Right lung (tissue), 2 donors: ENCODE measurements at regions not wholly inside any gene's neighbourhood (a gene's known extent, or its start where the extent isn't known, plus 50 kb on each side); places are given as distances from the start of the nearest gene placed in this dataset.
"Not testable (repeated sequence)": the region's sequence is repeated elsewhere in the genome, so short reads cannot be mapped to it uniquely, and the experiment has no call there.

Experiments
- DNase-seq, 2 donors: peaks; one replicate each; pipeline ENCODE4 v3.0.0-alpha.2; 2013

GRCh38 chrX:114015966-114016365, 567.9 kb upstream of the HTR2C start:
- no peak for DNase-seq

DNA sequence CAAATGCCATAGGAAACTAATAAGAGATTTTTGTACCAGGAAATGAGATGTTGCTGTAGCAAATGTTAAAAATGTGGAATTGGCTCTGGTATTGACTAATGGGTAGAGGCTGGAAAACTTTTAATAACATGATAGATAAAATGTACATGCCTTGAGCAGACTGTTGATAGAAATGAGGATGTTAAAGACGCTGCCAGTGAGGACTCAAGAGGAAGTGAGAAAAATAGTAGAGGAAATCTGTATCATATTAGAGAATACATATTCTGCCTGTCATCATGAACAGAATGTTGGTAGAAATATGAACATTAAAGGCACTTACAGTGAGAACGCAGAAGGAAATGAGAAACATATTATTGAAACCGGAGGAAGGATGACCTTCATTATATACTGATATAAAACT, 577.2 kb upstream of the HTR2C start:
- DNase-seq: no peak

- DNase-seq: no peak
Observed at GRCh38 chrX:113996781-113997180, 587.1 kb upstream of the HTR2C start.

GRCh38 chrX:113991720-113992119, 592.2 kb upstream of the HTR2C start:
- not testable (repeated sequence) for DNase-seq

GRCh38 chrX:113990669-113991068, 593.2 kb upstream of the HTR2C start:
- DNase-seq: not testable (repeated sequence)

DNA sequence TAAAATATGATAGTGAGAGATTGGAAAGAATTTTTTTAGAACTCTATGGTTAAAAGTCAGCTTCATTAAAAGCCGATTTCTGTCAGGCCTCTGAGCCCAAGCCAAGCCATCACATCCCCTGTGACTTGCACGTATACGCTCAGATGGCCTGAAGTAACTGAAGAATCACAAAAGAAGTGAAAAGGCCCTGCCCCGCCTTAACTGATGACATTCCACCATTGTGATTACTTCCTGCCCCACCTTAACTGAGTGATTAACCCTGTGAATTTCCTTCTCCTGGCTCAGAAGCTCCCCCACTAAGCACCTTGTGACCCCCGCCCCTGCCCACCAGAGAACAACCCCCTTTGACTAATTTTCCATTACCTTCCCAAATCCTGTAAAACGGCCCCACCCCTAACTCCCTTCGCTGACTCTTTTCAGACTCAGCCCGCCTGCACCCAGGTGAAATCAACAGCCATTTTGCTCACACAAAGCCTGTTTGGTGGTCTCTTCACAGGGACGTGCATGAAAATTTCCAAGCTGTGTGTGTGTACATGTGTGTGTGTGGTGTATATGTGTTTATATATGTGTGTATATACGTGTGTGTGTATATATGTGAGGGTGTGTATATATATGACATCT, 595.5 kb upstream of the HTR2C start:
- DNase-seq: not testable (repeated sequence)

- no peak for DNase-seq
Observed at GRCh38 chrX:113986427-113986826, 597.5 kb upstream of the HTR2C start.

DNA sequence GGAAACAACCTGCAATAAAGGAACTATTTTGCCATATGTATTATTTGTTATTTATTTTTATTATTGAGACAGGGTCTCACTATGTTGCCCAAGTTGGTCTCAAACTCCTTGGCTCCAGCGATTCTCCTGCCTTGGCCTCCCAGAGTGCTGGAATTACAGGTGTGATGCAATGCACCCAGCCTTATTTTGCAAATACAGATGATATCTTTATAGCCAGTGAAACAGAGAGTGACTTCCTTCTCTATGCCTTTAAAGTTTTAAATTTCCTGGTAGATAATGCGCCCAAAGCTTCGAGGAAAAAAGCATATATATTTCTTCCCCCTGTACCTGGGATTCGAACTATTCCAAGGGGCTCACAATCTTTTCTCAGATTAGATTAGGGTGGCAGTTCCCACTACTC, 601.1 kb upstream of the HTR2C start:
- no peak for DNase-seq

DNA sequence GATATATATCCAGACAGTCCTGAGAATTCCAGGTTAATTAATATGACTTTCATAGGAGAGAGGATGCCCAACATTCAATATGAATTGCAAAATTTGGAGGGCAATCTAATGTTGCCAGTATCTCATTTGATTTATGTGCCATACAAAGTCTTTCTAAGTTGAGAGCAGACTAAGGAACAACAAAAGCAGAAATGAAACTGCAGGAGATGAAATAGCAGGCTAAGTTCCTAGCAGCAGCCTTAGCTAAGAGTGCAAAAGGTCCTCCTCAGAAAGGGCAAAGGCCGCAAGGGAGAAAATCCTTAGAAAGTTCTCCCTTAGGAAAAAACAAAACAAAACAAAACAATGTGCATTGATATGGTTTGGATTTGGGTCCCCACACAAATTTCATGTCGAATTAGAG, 602.9 kb upstream of the HTR2C start:
- no peak for DNase-seq

GRCh38 chrX:113977887-113978286, 606.0 kb upstream of the HTR2C start:
- DNase-seq: no peak

- no peak for DNase-seq
Observed at GRCh38 chrX:113975441-113975840, 608.4 kb upstream of the HTR2C start.

- DNase-seq: peak in 1 of 2 donors; percentile 2
Observed at GRCh38 chrX:113974881-113975280, 609.0 kb upstream of the HTR2C start.

DNA sequence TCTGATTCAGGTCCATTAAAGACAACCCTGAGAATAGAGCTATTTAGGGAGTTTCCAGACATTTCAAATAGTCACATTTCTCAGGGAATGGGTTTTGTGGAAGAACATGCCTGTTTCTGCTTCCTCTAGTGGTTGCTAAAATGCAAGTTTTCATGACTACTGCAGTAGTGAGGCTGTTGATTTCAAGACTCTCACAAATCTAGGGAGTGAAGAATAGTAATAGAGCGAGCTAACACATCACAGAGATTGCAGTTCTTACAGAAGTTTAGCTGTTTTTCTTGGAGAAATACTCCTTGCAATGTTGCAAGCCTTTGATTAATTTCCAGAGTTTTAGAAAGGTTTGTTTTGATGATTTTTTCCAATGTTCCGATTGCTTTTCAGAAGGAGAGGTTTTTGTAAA, 610.2 kb upstream of the HTR2C start:
- DNase-seq: no peak

DNA sequence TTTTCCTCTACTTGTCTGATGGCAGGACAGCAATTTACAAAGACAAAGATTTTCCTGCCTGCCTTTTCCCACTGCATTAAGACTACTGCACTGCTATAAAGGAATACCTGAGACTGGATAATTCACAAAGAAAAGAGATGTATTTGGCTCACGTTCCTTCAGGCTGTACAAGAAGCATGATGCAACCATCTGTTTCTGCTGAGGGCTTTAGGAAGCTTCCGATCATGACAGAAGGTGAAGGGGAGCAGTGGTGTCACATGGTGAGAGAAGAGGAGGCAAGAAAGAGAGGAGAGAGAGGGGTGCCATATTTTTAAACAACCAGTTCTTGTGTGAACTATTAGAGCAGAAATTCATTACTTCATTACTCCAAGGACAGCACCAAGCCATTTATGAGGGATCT, 617.1 kb upstream of the HTR2C start:
- no peak for DNase-seq

DNA sequence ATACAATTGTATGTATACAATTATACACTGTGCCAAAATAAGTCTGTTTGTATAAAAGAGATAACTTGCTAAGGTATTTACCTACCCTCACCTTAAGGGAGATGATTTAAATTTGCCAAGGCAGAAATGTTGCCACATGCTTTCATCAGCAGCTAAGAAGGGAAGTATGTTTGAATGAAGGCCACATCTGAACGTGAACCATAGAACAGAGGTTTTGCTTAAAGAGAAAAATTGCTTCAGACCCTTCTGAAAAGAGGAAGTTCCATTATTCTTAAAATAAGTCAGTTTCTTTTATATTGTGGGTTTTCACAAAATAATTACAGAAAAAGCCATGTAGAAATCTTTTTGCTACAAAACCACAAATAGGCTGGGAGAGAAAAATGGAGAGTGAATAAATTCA, 621.5 kb upstream of the HTR2C start:
- no peak for DNase-seq

DNA sequence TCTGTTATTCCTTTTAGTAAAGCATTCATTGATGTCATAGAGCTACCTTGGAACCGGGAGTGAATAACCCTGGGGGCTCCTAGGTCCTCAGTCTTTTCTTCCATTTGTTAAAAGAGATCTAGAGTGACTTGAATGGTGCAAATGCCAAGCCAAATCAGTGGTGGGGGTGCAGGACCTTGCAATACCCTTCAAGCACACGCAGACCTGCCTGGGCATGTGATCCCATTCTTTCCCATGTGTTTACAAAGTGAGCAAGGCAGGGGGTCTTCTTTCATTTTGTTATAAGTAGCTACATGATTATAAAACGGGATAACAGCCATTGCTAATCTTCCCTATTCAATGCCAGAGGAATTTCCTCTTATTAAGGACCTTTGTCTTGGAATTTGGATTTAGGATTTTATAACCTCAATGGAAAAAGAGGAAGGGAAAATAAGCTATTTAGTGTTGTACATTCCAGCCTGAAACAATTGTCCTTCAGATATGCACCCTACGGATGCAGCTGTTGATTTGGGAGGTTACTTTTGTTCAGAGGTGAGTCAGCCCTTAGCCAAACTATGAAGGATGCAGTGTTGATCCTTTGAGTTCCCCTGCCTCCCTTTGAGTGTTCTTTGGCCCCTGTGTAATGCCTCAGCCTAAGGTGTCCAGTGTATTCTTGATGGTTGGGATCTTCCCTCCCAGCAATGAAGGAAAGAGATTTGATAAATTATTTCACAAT, 623.8 kb upstream of the HTR2C start:
- no peak for DNase-seq

DNA sequence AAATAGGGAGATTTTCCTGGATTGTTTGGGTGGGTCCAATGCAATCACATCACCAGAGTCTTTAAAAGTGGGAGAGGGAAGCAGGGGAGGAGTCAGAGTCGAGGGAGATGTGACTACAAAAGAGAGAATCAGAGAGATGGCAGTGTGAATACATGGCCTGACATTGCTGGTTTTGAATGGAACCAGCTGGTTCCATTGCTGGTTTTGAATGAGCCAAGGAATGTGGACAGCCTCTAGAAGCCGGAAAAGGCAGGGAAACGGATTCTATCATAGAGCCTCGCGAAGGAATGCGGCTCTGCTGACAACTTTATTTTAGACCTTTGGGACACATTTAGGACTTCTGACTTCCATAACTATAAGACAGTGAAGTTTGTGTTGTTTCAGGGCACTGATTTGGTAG, 627.0 kb upstream of the HTR2C start:
- no peak for DNase-seq

DNA sequence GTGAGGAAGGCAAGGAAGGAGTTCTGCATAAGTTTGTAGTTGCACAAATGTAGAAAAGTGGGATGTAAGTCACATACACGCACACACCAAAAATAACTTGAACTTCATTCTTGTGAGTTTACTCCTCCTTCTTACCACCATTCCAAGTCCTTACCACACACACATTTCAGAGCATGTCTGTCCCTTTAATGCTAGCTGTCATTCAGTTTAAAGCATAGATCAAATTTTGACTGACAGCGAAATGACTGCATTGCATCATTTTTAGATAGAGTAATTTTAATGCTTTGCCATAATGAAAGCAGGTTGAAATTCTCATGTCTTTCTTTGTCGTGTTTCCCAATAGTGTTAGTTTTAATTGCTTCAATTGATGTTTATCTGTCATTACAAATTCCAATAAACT, 629.6 kb upstream of the HTR2C start:
- no peak for DNase-seq

- no peak for DNase-seq
Observed at GRCh38 chrX:113950081-113950678, 633.7 kb upstream of the HTR2C start.

GRCh38 chrX:113947548-113947947, 636.3 kb upstream of the HTR2C start:
- DNase-seq: no peak

DNA sequence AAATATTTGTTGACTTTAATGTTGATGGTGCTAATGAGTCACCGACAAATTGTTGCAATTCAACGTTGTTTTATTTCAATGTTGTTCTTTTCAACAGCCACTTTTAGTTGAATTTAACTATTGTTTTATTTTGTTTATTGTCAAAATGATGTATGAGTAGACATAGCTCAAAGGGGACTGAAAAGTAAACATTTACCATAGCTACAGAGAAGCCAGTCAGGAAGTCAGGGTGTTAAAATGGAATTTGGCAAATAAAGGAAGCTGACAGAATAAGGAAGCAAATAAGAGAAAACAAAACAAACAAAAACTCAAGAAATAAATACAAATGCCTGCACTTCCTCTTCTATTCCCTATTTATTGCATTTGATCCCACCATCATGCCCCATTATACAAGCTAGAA, 648.4 kb upstream of the HTR2C start:
- DNase-seq: no peak

DNA sequence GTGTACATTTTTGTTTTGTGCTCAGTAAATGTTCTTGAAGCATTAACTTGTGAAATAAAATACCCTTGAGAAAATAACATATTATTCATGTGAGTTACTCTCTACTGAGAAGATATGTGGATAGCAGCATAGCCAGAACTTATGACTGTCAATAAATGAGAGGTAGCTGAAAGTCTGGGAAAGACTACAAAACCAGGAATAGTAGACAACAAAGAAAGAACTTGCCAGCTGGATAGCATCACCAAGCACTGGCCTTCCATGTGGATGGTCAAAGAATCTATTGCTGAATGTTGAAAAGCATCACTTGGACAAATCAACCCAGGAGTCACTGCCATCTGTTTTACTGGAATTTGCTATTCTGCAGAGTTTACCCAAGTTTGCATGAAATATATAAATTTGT, 650.0 kb upstream of the HTR2C start:
- DNase-seq: no peak

- DNase-seq: no peak
Observed at GRCh38 chrX:113929004-113929403, 654.9 kb upstream of the HTR2C start.

DNA sequence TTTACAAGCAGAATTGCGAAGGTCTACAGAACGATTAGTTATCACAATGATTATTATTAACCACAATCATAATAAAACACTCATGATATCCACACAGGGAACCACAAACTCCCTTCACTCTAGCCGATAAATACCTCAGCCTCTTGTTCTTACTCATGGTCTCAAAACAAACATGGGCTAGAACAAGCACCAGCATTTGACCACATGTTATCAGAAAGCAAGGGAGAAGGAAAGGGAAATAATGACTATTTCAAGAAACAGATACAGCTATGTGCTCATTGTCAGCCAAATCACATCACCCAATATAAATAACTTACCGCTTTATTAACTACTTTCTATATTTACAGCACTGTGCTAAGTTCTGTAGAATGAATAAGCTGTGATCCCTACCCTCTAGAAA, 663.2 kb upstream of the HTR2C start:
- DNase-seq: no peak
